Epithelial cell of esophagus (primary cell): ENCODE measurements at regions not wholly inside any gene's neighbourhood (a gene's known extent, or its start where the extent isn't known, plus 50 kb on each side); places are given as distances from the start of the nearest gene placed in this dataset.

Experiments used
- DNase-seq: peaks from one replicate; pipeline ENCODE4 v3.0.0; 2010; ENCODE audit warnings: low read depth
- H3K4me3 ChIP-seq: 2 replicates; pipeline ENCODE4 v1.5.1; 2011; ENCODE audit warnings: mild to moderate bottlenecking, low read length, control low read depth
- TF ChIP-seq, protein P1 (sequence below): IDR thresholded peaks from 2 replicates; pipeline ENCODE4 v1.5.1; 2011; ENCODE audit warnings: low read depth, mild to moderate bottlenecking, low read length, control low read depth, inconsistent platforms; ENCODE audit not compliant: insufficient read depth; ENCODE audit errors: missing control alignments

DNA sequence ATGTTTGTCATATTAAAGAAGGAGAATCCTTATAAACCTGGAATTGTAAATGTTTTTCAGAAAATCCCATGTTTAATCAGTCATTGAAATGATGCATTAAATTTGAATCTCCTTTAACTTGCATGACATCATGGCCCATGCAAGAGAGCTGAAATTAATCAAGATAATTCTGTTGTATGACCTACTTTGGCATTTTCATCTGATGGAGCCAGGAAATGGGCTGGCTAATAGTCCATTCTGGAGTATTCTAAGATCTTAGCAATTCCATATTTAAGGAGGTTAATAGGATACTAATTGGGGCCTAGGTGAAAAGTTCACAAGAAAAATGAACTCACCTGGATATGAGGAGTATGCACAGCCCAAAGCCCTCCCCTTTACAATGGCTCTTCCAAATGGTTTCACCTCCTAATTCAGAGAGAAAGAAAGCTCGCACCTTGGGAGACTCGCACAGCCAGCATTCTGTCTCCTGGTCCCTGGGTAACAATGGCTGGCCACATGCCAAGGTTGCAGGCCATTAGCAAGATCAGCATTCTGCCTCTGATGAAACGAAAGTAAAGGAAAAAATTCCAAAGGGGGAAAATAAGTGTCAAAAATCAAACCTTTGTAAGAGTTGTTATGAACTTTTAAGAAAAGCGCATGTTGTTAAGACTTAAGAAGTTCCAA, 786.4 kb downstream of the MCTP2 start:
- DNase-seq: peak; percentile 39
- TF ChIP-seq, protein P1, sequence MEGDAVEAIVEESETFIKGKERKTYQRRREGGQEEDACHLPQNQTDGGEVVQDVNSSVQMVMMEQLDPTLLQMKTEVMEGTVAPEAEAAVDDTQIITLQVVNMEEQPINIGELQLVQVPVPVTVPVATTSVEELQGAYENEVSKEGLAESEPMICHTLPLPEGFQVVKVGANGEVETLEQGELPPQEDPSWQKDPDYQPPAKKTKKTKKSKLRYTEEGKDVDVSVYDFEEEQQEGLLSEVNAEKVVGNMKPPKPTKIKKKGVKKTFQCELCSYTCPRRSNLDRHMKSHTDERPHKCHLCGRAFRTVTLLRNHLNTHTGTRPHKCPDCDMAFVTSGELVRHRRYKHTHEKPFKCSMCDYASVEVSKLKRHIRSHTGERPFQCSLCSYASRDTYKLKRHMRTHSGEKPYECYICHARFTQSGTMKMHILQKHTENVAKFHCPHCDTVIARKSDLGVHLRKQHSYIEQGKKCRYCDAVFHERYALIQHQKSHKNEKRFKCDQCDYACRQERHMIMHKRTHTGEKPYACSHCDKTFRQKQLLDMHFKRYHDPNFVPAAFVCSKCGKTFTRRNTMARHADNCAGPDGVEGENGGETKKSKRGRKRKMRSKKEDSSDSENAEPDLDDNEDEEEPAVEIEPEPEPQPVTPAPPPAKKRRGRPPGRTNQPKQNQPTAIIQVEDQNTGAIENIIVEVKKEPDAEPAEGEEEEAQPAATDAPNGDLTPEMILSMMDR: no peak
- H3K4me3 ChIP-seq: no peak overlapping the region

DNA sequence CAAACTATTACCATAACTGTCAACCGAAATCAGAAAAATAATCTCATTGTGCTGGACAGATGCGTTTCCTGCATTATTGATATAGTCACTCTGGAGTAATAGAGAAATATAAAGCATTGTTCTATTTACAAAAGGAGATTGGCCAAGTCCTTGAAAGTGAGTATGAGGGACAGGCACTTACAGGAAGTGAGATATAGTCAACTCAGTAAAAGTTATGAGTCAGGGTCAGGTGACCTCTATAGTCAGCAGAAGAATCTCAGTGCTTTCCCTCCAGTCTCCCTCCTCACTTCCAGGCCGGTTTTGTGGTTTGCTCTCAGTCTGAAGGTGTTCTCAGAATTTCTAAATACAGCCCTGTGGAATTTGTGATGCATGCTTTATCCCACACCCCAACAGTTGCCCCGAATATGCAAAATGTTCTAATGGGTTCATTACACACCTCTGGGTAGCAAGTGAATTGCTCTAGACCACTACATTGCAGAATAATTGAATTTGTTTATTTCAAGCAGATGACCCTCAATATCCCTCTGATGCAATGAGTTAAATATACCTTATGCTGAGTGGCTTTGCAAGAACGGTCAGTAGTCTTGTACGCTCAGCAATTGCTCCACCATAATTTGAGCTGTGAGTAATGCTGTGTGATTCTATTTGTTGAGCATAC, 787.7 kb downstream of the MCTP2 start:
- TF ChIP-seq, protein P1: no peak
- H3K4me3 ChIP-seq: no peak overlapping the region
- DNase-seq: peak; percentile 94

DNA sequence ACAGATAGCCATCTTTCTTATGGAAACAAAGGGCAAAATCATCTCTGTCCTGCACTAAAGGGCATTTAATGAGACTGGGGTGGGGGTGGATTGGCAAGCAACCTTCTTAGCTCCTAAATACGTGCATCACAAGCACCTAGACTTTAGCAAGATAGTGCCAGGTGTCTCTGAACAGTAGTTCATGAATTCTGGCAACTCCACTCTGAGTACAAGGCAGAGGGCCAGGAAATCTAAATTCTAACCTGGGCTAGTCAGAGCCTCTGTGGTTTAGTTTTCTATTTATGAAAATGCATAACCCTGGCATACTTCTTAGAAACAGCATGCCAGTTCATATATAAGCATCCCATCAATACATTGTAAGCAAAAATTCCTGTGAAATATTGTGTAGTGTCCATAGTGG, 788.5 kb downstream of the MCTP2 start:
- TF ChIP-seq, protein P1: no peak
- H3K4me3 ChIP-seq: no peak overlapping the region
- DNase-seq: no peak

DNA sequence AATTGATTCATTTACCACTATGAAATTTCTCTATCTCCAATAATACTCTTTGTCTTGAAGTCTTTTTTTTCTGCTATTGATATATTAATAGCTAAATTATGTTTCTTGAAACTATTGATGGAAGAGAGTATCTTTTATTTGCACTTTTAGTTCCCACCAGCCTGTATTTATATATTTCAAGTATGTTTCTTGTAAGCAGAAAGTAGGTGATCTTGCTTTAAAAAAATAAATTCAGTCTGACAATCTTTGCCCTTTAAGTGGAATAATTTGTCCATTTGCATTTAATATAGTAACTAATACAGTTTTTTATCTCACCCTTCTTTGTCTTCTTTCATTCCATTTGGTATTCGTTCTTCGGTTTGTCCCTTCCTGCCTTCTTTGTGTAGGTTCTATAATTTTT, 790.5 kb downstream of the MCTP2 start:
- DNase-seq: no peak
- H3K4me3 ChIP-seq: no peak overlapping the region
- TF ChIP-seq, protein P1: no peak

DNA sequence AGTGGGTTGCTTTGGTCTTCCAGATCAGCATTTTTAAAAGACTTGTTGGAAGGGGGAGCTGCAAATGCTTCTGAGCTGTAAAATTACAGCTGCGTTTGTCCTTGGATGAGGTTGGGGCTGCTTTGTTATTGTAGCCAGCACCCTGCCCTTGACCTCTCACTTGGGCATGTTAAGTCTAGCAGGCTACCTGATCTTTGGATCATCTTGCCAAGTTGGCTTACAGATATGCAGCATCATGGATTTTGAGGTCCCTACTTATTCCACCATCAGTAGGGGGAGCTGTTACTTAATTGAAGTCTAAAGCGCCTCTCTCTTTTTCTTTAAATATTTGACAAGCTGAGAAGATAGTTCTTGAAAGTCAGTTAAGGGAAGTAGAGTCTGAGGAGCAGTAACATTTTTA, 793.0 kb downstream of the MCTP2 start:
- peak; percentile 65 for DNase-seq
- H3K4me3 ChIP-seq: no peak overlapping the region

DNA sequence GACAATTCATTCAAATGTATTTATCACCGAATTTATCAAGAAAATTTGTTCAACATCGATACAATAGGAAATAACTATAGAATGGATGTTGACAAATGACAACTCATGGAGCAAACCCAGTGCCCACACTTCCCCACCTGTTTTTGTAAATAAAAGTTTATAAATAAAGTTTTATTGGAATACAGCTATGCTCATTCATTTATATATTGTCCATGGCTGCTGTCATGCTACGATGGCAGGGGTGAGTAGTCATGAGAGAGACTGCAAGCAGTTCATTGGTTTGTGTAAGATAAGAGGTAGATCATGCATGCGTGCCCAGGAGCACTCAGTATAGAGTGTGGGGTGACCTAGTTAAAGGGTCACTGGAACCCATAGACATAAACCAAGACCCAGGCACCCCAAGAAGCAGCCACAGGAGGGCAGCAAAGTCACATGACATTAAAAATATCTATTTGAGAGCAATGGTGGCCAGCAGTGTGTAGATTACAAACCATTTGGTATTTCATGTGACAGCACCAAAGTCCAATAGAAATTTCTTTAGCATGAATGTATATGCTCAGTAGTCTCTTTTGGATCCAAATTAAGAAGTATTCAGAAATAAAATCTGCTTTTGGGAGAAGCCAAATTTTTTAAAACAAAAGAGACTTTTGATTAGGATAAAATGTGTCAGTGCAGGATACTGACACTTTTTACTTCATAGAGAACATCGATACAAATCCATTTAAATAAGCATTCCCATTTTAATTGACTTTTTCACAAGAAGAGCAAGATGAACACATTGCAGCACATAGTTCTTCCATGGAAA, 794.8 kb downstream of the MCTP2 start:
- TF ChIP-seq, protein P1: peak; percentile 89
- peak; percentile 72 for DNase-seq

More for the DNA sequence above, 793.0 kb downstream of the MCTP2 start:
- TF ChIP-seq, protein P1: peak; percentile 60

More for the DNA sequence above, 794.8 kb downstream of the MCTP2 start:
- no peak overlapping the region for H3K4me3 ChIP-seq
